ENCODE measurements at regions not wholly inside any gene's neighbourhood (a gene's known extent, or its start where the extent isn't known, plus 50 kb on each side); places are given as distances from the start of the nearest gene placed in this dataset.

DNA sequence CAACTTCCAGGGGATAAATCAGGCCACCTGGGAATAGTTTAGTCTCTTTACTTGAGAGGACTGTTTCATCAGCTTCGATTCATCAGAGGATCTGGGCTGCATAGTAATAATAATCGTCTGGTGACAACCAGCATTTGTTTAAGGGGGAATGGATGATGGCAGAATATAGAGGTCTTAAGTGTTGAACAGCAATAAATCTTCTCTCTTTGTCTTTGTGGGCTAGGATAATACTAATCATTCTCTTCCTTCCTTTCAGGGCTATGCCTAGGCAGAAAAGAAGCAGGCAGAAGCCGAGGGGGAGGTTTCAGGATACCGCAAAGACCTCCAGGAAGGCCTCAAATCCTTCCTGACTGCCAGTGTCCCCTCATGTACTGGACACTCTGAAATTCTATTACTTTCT lies 150.4 kb upstream of the GAREM1 start:
- WGBS = 52% methylated on average over 4 of the region's 4 CpGs
- H3K36me3 ChIP-seq (ENCODE audit: insufficient read depth) = no peaks in the 10 kb centered on the region
- H3K27ac ChIP-seq (ENCODE audit: low read depth) = no peak overlapping the region
- no peak overlapping the region for H3K4me3 ChIP-seq (ENCODE audit: low read depth, low read length)
- H3K4me1 ChIP-seq (ENCODE audit: insufficient read depth) = no peaks in the 10 kb centered on the region
- no peak for DNase-seq (ENCODE audit: extremely low spot score)

DNA sequence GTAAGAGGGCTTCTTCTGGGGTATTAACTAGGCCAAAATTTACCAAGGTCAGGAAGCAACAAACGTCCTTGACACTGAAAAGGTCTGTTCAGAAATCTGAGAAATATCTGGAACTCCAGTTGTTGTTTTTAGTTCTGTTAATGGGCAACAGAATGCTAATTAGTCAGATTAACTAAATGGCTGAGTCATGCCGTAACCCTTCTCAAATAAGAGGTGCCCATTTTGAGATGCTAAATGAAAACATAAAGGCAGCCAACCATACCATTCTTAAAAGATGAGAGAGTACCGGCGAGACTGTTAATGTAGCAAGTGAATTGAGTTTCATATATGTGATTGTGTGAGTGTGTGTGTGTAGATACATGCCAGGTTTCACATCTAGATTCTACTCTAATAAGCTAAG lies 147.9 kb upstream of the GAREM1 start:
- no peak for DNase-seq (ENCODE audit: extremely low spot score)
- H3K4me3 ChIP-seq (ENCODE audit: low read depth, low read length) = no peak overlapping the region
- no peaks in the 10 kb centered on the region for H3K4me1 ChIP-seq (ENCODE audit: insufficient read depth)
- no peaks in the 10 kb centered on the region for H3K36me3 ChIP-seq (ENCODE audit: insufficient read depth)
- 86% methylated on average over 4 of the region's 4 CpGs for WGBS
- no peak overlapping the region for H3K27ac ChIP-seq (ENCODE audit: low read depth)

DNA sequence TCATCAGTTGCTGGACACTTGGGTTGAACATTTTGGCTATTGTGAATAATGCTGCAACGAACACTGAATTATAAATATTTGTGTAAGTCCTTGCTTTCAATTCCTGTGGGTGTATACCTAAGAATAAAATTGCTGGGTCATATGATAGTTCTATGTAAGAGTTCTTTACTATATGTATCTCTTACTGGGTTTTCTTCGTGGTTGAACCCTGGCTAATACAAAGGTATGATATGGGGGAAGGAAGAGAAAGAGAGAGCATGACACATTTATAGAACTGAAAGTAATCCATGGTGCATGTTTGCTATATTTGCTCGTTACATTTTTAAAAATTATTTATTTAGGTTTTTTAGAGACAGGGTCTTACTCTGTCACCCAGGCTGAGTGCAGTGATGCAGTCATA lies 143.1 kb upstream of the GAREM1 start:
- H3K27ac ChIP-seq (ENCODE audit: low read depth) = no peak overlapping the region
- DNase-seq (ENCODE audit: extremely low spot score) = no peak
- H3K4me3 ChIP-seq (ENCODE audit: low read depth, low read length) = no peak overlapping the region
- no peaks in the 10 kb centered on the region for H3K36me3 ChIP-seq (ENCODE audit: insufficient read depth)
- WGBS = 58% methylated on average over 3 of the region's 3 CpGs
- no peaks in the 10 kb centered on the region for H3K4me1 ChIP-seq (ENCODE audit: insufficient read depth)

DNA sequence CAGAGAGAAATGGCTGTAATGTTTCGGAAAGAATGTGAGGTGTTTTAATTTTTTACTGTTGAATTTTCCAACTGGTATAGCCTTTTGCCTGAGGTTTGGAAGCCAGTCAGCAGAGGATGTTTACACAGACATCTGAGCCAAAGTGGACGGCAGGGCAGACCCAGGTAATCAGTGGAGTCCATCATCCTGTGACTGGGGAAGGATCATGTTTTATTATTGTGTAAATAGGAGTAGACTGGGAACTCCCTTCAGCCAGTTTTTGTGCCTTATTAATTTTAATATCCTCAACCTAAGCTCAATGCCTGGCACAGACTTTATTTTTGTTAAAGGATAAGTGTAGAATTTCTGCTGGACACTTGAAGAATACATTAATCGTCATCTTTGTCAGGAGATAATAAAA lies 142.0 kb upstream of the GAREM1 start:
- no peaks in the 10 kb centered on the region for H3K36me3 ChIP-seq (ENCODE audit: insufficient read depth)
- DNase-seq (ENCODE audit: extremely low spot score) = no peak
- WGBS = 48% methylated on average over 3 of the region's 3 CpGs
- H3K4me1 ChIP-seq (ENCODE audit: insufficient read depth) = no peaks in the 10 kb centered on the region
- H3K27ac ChIP-seq (ENCODE audit: low read depth) = no peak overlapping the region
- H3K4me3 ChIP-seq (ENCODE audit: low read depth, low read length) = no peak overlapping the region

DNA sequence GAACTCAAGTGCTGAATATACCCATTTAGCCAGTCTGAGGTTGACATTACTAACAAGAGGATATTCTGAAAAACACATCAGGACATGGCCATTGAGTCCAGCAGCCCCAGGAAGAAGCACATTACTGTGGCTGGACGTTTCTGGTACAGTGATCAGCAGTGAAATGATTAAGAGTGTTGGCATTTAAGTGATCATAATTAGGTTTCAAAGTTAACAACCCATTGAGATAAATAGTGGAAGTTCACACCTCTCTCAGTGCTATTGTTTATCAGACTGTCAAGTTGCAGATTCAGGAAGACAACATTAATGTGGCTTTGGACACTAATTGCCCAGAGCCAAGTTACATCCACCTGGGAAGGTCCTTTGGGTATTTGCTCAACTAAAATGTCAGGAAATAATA lies 139.5 kb upstream of the GAREM1 start:
- Histone ChIP-seq H3K4me3 (ENCODE audit: low read depth, low read length) (no peak overlapping the region), H3K4me1 (ENCODE audit: insufficient read depth) (no peaks in the 10 kb centered on the region), H3K36me3 (ENCODE audit: insufficient read depth) (no peaks in the 10 kb centered on the region), H3K27ac (ENCODE audit: low read depth) (no peak overlapping the region)
- 13% methylated on average over 1 of the region's 1 CpG for WGBS
- DNase-seq (ENCODE audit: extremely low spot score) = no peak

DNA sequence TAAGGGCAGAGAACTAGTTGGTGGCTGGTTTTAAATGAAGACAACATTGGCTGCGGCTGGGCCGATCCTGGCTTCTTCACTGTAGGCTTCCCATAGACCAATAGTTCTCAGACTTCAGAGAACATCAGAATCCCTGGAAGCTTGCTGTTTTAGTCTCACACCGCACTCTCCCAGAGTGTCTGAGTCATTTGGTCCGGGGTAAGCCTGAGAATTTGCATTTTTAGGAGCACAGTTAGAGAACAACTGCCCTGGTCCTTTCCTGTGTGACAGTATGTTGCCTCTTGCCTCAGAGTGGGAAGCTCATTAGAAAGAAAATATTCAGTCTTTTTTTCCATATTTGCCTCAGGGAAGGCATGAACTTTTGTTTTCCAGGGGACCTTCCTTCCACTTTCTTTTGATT lies 137.1 kb upstream of the GAREM1 start:
- WGBS = 85% methylated on average over 4 of the region's 4 CpGs
- H3K36me3 ChIP-seq (ENCODE audit: insufficient read depth) = no peaks in the 10 kb centered on the region

DNA sequence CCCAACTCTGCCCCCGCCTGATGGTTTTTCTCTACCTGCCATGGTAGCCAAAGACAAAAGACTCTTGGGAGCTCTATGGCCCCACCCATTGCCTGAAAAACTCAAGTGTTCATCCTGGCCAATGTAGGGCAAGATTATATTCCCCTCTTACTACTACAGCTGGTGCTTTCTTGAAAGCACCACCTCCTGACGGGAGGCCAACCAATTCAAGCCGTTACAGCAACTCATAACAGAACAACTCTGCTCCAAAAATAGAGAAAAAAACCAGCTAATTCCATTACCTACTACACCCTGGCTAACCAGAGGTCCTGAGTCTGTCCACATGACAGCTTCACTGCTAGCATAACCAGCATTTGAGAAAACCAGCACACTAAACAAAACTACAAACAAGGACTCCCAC lies 127.5 kb upstream of the GAREM1 start:
- no peak overlapping the region for H3K27ac ChIP-seq (ENCODE audit: low read depth)
- H3K4me3 ChIP-seq (ENCODE audit: low read depth, low read length) = no peak overlapping the region
- H3K36me3 ChIP-seq (ENCODE audit: insufficient read depth) = no peaks in the 10 kb centered on the region
- no peak for DNase-seq (ENCODE audit: extremely low spot score)
- WGBS = 90% methylated on average over 3 of the region's 3 CpGs
- H3K4me1 ChIP-seq (ENCODE audit: insufficient read depth) = no peaks in the 10 kb centered on the region

More for the DNA sequence above, 137.1 kb upstream of the GAREM1 start:
- Histone ChIP-seq H3K27ac (ENCODE audit: low read depth) (no peak overlapping the region), H3K4me3 (ENCODE audit: low read depth, low read length) (no peak overlapping the region), H3K4me1 (ENCODE audit: insufficient read depth) (no peaks in the 10 kb centered on the region)
- DNase-seq (ENCODE audit: extremely low spot score) = no peak

DNA sequence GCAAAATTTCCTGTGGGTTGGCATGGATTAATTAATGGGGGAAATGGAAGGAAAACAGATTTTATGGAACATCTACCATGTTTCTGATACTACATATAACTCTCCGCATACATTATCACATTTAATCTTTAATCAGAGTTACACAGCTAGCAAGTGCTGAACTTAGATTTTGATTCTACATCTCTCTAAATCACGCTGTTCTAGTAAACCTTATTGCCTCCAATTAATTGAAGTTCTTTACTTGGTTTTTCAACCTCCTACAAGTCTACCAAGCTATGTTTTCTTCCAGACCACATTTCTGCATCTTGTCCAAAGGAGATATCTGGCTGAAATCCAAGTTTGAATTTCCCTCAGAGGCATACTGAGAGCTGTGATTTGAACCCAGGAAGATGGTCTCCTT lies 125.8 kb upstream of the GAREM1 start:
- no peak for DNase-seq (ENCODE audit: extremely low spot score)
- Histone ChIP-seq H3K4me1 (ENCODE audit: insufficient read depth) (no peaks in the 10 kb centered on the region), H3K4me3 (ENCODE audit: low read depth, low read length) (no peak overlapping the region), H3K27ac (ENCODE audit: low read depth) (no peak overlapping the region), H3K36me3 (ENCODE audit: insufficient read depth) (no peaks in the 10 kb centered on the region)
- WGBS = 44% methylated on average over 2 of the region's 2 CpGs

DNA sequence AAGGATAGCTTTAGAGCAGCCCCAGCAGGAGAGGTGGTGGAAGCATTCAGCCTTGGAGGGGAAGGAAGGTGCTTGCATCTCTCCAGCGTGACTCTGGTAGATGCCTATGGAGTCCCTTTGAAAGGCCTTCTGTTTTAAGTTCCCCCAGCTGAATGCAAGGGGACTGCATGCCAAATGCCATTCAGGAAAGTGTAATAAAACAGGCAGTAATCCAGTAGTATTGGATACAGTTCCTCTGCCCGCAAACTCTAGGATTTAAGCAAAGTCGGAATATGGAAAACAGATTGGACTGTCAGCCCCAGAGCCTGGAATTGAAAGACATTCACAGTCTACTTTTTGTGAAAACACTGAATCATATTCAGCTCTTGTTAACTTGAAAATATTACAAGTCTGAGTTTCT lies 125.2 kb upstream of the GAREM1 start:
- no peaks in the 10 kb centered on the region for H3K4me1 ChIP-seq (ENCODE audit: insufficient read depth)
- no peak overlapping the region for H3K4me3 ChIP-seq (ENCODE audit: low read depth, low read length)
- no peak overlapping the region for H3K27ac ChIP-seq (ENCODE audit: low read depth)
- no peaks in the 10 kb centered on the region for H3K36me3 ChIP-seq (ENCODE audit: insufficient read depth)
- no peak for DNase-seq (ENCODE audit: extremely low spot score)
- WGBS = 30% methylated on average over 3 of the region's 3 CpGs

DNA sequence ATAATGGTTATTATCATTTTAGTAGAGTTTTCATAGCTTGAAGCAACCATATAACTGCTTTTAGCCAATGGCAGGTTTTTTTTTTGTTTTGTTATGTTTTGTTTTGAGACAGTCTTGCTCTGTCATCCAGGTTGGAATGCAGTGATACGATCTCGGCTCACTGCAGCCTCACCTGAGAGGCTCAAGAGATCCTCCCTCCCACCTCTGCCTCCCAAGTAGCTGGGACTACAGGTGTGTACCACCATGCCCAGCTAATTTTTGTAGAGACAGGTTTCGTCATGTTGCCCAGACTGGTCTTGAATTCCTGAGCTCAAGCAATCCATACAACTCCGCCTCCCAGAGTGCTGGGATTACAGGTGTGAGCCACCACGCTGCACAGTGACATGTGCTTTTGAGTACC lies 117.5 kb upstream of the GAREM1 start:
- DNase-seq (ENCODE audit: extremely low spot score) = no peak
- Histone ChIP-seq H3K4me3 (ENCODE audit: low read depth, low read length) (no peak overlapping the region), H3K27ac (ENCODE audit: low read depth) (no peak overlapping the region), H3K36me3 (ENCODE audit: insufficient read depth) (no peaks in the 10 kb centered on the region), H3K4me1 (ENCODE audit: insufficient read depth) (no peaks in the 10 kb centered on the region)
- 93% methylated on average over 5 of the region's 5 CpGs for WGBS

DNA sequence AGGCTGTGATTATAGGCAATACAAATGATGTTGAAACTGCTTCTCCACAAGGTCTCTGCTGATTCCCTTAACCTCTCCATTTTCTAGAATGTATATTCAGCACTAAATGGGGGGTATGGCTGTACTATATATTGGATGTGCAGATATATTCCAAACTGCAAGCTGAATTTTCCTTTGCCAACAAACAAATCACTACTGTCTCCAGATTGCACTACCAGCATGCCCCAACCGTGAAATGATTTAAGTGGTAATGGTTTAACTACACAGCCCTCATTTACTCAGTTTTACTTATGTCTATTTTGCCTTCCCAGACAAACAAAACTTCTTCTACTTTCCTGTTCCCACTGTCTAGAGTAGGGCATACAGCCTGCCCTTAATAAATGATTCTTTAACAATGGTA lies 112.7 kb upstream of the GAREM1 start:
- no peak for DNase-seq (ENCODE audit: extremely low spot score)
- 88% methylated on average over 1 of the region's 1 CpG for WGBS
- Histone ChIP-seq H3K4me3 (ENCODE audit: low read depth, low read length) (no peak overlapping the region), H3K36me3 (ENCODE audit: insufficient read depth) (no peaks in the 10 kb centered on the region), H3K27ac (ENCODE audit: low read depth) (no peak overlapping the region), H3K4me1 (ENCODE audit: insufficient read depth) (no peaks in the 10 kb centered on the region)

DNA sequence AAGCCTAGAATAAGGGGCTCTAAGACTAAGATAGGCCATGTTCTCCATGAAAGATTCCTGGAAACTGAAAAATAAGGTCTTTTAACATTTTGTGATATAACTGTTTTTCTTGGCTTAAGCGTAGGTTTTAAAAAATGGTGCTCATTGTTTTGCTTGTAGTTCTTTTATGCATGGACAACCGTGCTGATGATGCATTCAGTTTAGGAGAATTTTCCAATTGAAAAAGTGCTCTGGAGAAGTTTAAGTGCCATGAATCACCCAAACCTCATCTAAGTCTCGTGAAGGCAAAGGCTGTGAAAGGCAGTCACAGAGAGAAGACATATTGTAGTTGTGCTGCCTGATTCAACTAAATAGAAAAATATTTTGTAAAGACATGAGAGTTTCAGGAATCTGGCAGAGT lies 111.8 kb upstream of the GAREM1 start:
- Histone ChIP-seq H3K4me3 (ENCODE audit: low read depth, low read length) (no peak overlapping the region), H3K27ac (ENCODE audit: low read depth) (no peak overlapping the region), H3K4me1 (ENCODE audit: insufficient read depth) (no peaks in the 10 kb centered on the region), H3K36me3 (ENCODE audit: insufficient read depth) (no peaks in the 10 kb centered on the region)
- no peak for DNase-seq (ENCODE audit: extremely low spot score)
- 79% methylated on average over 3 of the region's 3 CpGs for WGBS

DNA sequence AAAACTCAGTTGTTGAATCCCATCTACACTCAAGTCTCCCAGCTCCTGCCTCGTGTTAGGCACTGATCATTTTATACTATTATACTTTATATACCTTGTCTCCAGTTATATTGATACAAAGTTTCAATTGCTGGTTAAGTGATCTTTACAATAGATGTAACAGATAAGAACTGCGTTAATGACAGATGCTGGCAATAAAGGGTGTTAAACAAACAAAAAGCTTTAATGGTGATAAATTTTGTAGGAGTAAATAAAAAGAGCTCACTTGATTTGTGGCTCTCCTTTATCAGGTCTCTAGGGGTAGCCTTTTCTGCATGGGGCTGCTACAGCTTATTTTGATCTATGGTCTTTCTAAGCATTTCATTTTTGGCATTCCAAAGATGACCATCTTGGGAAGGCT lies 106.9 kb upstream of the GAREM1 start:
- Histone ChIP-seq H3K27ac (ENCODE audit: low read depth) (no peak overlapping the region), H3K4me1 (ENCODE audit: insufficient read depth) (no peaks in the 10 kb centered on the region), H3K36me3 (ENCODE audit: insufficient read depth) (no peaks in the 10 kb centered on the region), H3K4me3 (ENCODE audit: low read depth, low read length) (no peak overlapping the region)
- 49% methylated on average over 2 of the region's 2 CpGs for WGBS
- DNase-seq (ENCODE audit: extremely low spot score) = no peak

DNA sequence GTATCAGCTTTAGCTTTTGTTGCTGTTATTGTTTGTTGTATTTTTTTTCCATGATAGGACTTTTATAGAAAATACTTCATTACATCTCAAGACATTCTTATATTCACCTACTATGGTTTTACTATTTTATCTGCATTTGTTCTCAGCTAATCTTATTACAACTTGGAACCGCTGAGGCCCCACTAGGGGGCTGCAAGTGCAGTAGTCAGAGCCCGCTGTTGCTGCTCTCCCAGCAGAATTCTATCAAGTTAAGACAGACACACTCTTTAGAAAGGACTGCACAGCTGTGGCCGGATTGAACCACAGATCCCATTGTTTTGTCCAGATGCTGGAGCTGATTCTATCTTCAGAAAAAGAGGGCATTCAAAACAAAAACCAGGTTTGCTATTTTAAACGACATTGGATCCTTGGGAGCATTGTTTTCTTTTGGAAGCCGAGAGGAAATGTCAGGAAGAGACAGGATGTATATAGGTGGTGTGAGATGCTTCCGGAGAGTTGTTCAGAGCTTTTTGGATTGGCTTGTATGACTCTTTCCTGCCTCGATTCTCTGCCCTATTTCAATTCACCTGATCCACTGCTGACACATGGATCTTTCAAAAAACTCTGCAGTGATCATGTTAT lies 105.7 kb upstream of the GAREM1 start:
- Histone ChIP-seq H3K4me1 (ENCODE audit: insufficient read depth) (no peaks in the 10 kb centered on the region), H3K27ac (ENCODE audit: low read depth) (no peak overlapping the region), H3K4me3 (ENCODE audit: low read depth, low read length) (no peak overlapping the region), H3K36me3 (ENCODE audit: insufficient read depth) (no peaks in the 10 kb centered on the region)
- DNase-seq (ENCODE audit: extremely low spot score) = no peak
- WGBS = 10% methylated on average over 7 of the region's 7 CpGs

DNA sequence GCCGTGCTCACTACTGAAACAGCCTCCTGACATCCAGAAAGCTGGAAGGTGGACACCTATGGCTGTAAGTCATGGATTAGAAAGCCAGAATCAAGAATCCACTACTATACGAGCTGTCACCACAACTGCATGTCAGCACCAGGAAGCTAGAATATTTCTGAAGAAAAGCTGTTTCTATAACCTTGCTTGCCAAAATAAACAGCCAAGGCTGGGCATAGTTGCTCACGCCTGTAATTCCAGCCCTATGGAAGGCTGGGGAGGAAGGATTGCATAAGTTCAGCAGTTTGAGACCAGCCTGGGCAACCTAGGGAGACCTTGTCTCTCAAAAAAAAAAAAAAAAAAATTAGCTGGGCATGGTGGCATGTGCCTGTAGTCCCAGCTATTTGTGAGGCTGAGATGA lies 96.3 kb upstream of the GAREM1 start:
- no peak overlapping the region for H3K4me3 ChIP-seq (ENCODE audit: low read depth, low read length)
- H3K36me3 ChIP-seq (ENCODE audit: insufficient read depth) = no peaks in the 10 kb centered on the region
- H3K27ac ChIP-seq (ENCODE audit: low read depth) = no peak overlapping the region
- no peaks in the 10 kb centered on the region for H3K4me1 ChIP-seq (ENCODE audit: insufficient read depth)
- 60% methylated on average over 3 of the region's 3 CpGs for WGBS
- DNase-seq (ENCODE audit: extremely low spot score) = no peak
